ENCODE measurements at regions not wholly inside any gene's neighbourhood (a gene's known extent, or its start where the extent isn't known, plus 50 kb on each side); places are given as distances from the start of the nearest gene placed in this dataset.

GRCh38 chr10:131474416-131474815 lies 162.9 kb upstream of the TCERG1L start:
- Mint-ChIP-seq H3K9me3 (no peaks in the 10 kb centered on the region), H3K4me1 (peaks cover 3 to 5% of the 10 kb centered on the region in 2 experiments; a peak in 2 of 4 replicates), H3K27ac (no peak overlapping the region), H3K4me3 (no peak overlapping the region), H3K27me3 (ENCODE audit: low read depth) (no peaks in the 10 kb centered on the region; the same call in none of the 2 replicates), H3K36me3 (ENCODE audit: insufficient read depth in 1 of 3, low read depth in 3 of 3) (no peaks in the 10 kb centered on the region)
- Histone ChIP-seq H3K18ac (ENCODE audit: insufficient read length, low read depth, low read length) (no peak overlapping the region), H3K23ac (ENCODE audit: insufficient read length, low read depth, low read length) (no peak overlapping the region), H4K20me1 (ENCODE audit: control insufficient read depth, insufficient read depth, insufficient read length) (no peaks in the 10 kb centered on the region), H3K14ac (ENCODE audit: insufficient read depth, low read length) (no peak overlapping the region), H3K79me1 (ENCODE audit: insufficient read depth, low read depth, low read length, poor library complexity, severe bottlenecking) (no peaks in the 10 kb centered on the region), H4K8ac (replicated peaks; ENCODE audit: insufficient read length, low read depth, low read length) (no peak overlapping the region), H3K27me3 (ENCODE audit: insufficient read depth, low read length) (no peaks in the 10 kb centered on the region), H3K4ac (ENCODE audit: low read depth, low read length) (no peak overlapping the region), H2AFZ (ENCODE audit: low read length) (no peak overlapping the region), H4K91ac (ENCODE audit: insufficient read length, low read depth, low read length) (no peak overlapping the region), H3K4me2 (ENCODE audit: insufficient read depth, insufficient read length, low read length) (no peak overlapping the region), H3K23me2 (ENCODE audit: insufficient read length, low read depth, low read length, poor library complexity, severe bottlenecking) (no peaks in the 10 kb centered on the region), H3K56ac (ENCODE audit: insufficient read length, low read depth, low read length) (no peak overlapping the region), H2BK20ac (ENCODE audit: low read depth, low read length, poor library complexity, severe bottlenecking) (no peak overlapping the region), H3K9me3 (ENCODE audit: control insufficient read depth, low read depth, low read length) (no peaks in the 10 kb centered on the region), H3K4me1 (ENCODE audit: insufficient read depth, low read length) (no peaks in the 10 kb centered on the region), H2BK5ac (ENCODE audit: insufficient read length, low read length) (no peak overlapping the region), H3K79me2 (ENCODE audit: insufficient read depth, low read length) (no peaks in the 10 kb centered on the region), H3T11ph (ENCODE audit: low read length) (no peak overlapping the region), H3K9ac (ENCODE audit: extremely low read depth, insufficient read length, low read length) (no peak overlapping the region), H2BK12ac (ENCODE audit: insufficient read length, low read depth, low read length) (no peak overlapping the region), H4K5ac (ENCODE audit: insufficient read length, low read depth, low read length) (no peak overlapping the region), H2BK15ac (ENCODE audit: low read depth, low read length) (no peak overlapping the region), H2AK5ac (ENCODE audit: insufficient read length, low read length) (no peak overlapping the region), H3K27ac (ENCODE audit: insufficient read length, low read depth, low read length) (no peak overlapping the region), H2BK120ac (ENCODE audit: low read depth, low read length, poor library complexity, severe bottlenecking) (no peak overlapping the region)
- WGBS (ENCODE audit: extremely low coverage, insufficient read length, low lambda C conversion rate) = no CpG with 5 or more reads among the region's 6 CpGs
- DNase-seq = no peak
- TF ChIP-seq, protein P1, sequence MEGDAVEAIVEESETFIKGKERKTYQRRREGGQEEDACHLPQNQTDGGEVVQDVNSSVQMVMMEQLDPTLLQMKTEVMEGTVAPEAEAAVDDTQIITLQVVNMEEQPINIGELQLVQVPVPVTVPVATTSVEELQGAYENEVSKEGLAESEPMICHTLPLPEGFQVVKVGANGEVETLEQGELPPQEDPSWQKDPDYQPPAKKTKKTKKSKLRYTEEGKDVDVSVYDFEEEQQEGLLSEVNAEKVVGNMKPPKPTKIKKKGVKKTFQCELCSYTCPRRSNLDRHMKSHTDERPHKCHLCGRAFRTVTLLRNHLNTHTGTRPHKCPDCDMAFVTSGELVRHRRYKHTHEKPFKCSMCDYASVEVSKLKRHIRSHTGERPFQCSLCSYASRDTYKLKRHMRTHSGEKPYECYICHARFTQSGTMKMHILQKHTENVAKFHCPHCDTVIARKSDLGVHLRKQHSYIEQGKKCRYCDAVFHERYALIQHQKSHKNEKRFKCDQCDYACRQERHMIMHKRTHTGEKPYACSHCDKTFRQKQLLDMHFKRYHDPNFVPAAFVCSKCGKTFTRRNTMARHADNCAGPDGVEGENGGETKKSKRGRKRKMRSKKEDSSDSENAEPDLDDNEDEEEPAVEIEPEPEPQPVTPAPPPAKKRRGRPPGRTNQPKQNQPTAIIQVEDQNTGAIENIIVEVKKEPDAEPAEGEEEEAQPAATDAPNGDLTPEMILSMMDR (conservative IDR thresholded peaks at IDR 0.05) = no peak
